Neural cell (in vitro differentiated cells): ENCODE measurements at regions not wholly inside any gene's neighbourhood (a gene's known extent, or its start where the extent isn't known, plus 50 kb on each side); places are given as distances from the start of the nearest gene placed in this dataset.

Source experiments
- H2AFZ ChIP-seq: fragments of 200-600, 300-800 bp; sonication (generic), shearing (Covaris generic); 2 replicates; pipeline ENCODE4 v1.6.0; 2014; ENCODE audit warnings: low read depth, mild to moderate bottlenecking, antibody characterized with exemption, low read length, moderate library complexity
- H3F3A ChIP-seq: fragments of 200-600 bp; shearing (Covaris generic); 2 replicates; pipeline ENCODE4 v1.6.1; 2016; ENCODE audit warnings: mild to moderate bottlenecking, moderate library complexity, mixed read lengths, antibody characterized with exemption, low read length; ENCODE audit not compliant: insufficient read depth, poor library complexity, severe bottlenecking
- H3K27ac ChIP-seq: fragments of 200-600, 300-800 bp; sonication (generic), shearing (Covaris generic); 2 replicates; pipeline ENCODE4 v1.5.1; 2014; ENCODE audit warnings: mild to moderate bottlenecking, low read length, moderate library complexity
- H3K27me3 ChIP-seq: fragments of 300-800, 200-600 bp; sonication (generic), shearing (Covaris generic); 2 replicates; pipeline ENCODE4 v1.6.0; 2014; ENCODE audit warnings: mild to moderate bottlenecking, low read depth, low read length, moderate library complexity; ENCODE audit not compliant: insufficient read depth
- H3K36me3 ChIP-seq: fragments of 300-800, 200-600 bp; sonication (generic), shearing (Covaris generic); 2 replicates; pipeline ENCODE4 v1.5.1; 2014; ENCODE audit warnings: mild to moderate bottlenecking, antibody characterized with exemption, low read length, moderate library complexity; ENCODE audit not compliant: insufficient read depth
- H3K4me2 ChIP-seq: fragments of 300-800, 200-600 bp; sonication (generic), shearing (Covaris generic); 2 replicates; pipeline ENCODE4 v1.6.0; 2014; ENCODE audit warnings: mild to moderate bottlenecking, low read length
- H3K4me3 ChIP-seq: fragments of 300-800, 200-600 bp; sonication (generic), shearing (Covaris generic); 2 replicates; pipeline ENCODE4 v1.5.1; 2014; ENCODE audit warnings: mild to moderate bottlenecking, low read length, moderate library complexity
- H3K79me2 ChIP-seq: fragments of 200-600 bp; shearing (Covaris generic); replicated peaks from 2 replicates; pipeline ENCODE4 v1.6.0; 2014; ENCODE audit warnings: mild to moderate bottlenecking, low read length, moderate library complexity; ENCODE audit not compliant: insufficient read depth
- H3K9ac ChIP-seq: fragments of 300-800, 200-600 bp; sonication (generic), shearing (Covaris generic); 2 replicates; pipeline ENCODE4 v1.6.1; 2016; ENCODE audit warnings: mild to moderate bottlenecking, low read length, mixed read lengths
- H3K9me2 ChIP-seq: fragments of 200-600 bp; shearing (Covaris generic); 2 replicates; pipeline ENCODE4 v1.6.1; 2016; ENCODE audit warnings: mild to moderate bottlenecking, low read length, mixed read lengths; ENCODE audit not compliant: insufficient read depth
- H3K9me3 ChIP-seq: fragments of 200-600, 300-800 bp; sonication (generic), shearing (Covaris generic); 2 replicates; pipeline ENCODE4 v1.6.1; 2016; ENCODE audit warnings: mild to moderate bottlenecking, mixed run types, low read length, moderate library complexity, mixed read lengths
- H4K20me1 ChIP-seq: fragments of 200-600 bp; shearing (Covaris generic); 2 replicates; pipeline ENCODE4 v1.6.1; 2016; ENCODE audit warnings: mild to moderate bottlenecking, mixed run types; ENCODE audit not compliant: insufficient read depth
- CTCF ChIP-seq: fragments of 450-650 bp; IDR thresholded peaks from 2 replicates; pipeline ENCODE4 v1.5.1; 2014; ENCODE audit warnings: antibody characterized with exemption, mild to moderate bottlenecking, moderate library complexity; ENCODE audit not compliant: poor library complexity, severe bottlenecking
- EP300 ChIP-seq: fragments of 450-650 bp; conservative IDR thresholded peaks from 2 replicates; pipeline ENCODE4 v1.6.1; 2014; ENCODE audit warnings: antibody characterized with exemption, mild to moderate bottlenecking, moderate library complexity; ENCODE audit not compliant: poor library complexity, severe bottlenecking
- EZH2 ChIP-seq: fragments of 200-600, 300-800 bp; shearing (Covaris generic), sonication (generic); IDR thresholded peaks from 2 replicates; pipeline ENCODE4 v1.6.1; 2014; ENCODE audit warnings: antibody characterized with exemption, low read length, borderline replicate concordance, mild to moderate bottlenecking; ENCODE audit not compliant: insufficient read depth, poor library complexity, severe bottlenecking
- MXI1 ChIP-seq: fragments of 450-650 bp; conservative IDR thresholded peaks from 2 replicates; pipeline ENCODE4 v1.6.1; 2014; ENCODE audit warnings: antibody characterized with exemption, mild to moderate bottlenecking; ENCODE audit not compliant: poor library complexity, severe bottlenecking
- POLR2AphosphoS5 ChIP-seq: IDR thresholded peaks from 2 replicates; pipeline ENCODE4 v1.6.1; 2012
- RAD21 ChIP-seq: fragments of 450-650 bp; conservative IDR thresholded peaks from 2 replicates; pipeline ENCODE4 v1.6.1; 2014; ENCODE audit warnings: antibody characterized with exemption, mild to moderate bottlenecking, moderate library complexity
- SMC3 ChIP-seq: fragments of 450-650 bp; conservative IDR thresholded peaks from 2 replicates; pipeline ENCODE4 v1.6.1; 2014; ENCODE audit warnings: antibody characterized with exemption, mild to moderate bottlenecking, moderate library complexity; ENCODE audit not compliant: poor library complexity
- TAF1 ChIP-seq: IDR thresholded peaks from 2 replicates; pipeline ENCODE4 v1.6.1; 2012; ENCODE audit warnings: low read depth
- TF ChIP-seq, protein P1 (sequence below): IDR thresholded peaks from 2 replicates; pipeline ENCODE4 v1.6.1; 2012; ENCODE audit warnings: borderline replicate concordance

- Histone ChIP-seq H4K20me1 (no peaks in the 10 kb centered on the region), H3K36me3 (no peaks in the 10 kb centered on the region), H3K9me3 (no peaks in the 10 kb centered on the region), H3K79me2 (no peaks in the 10 kb centered on the region), H2AFZ (no peak overlapping the region), H3K4me2 (no peak overlapping the region), H3K4me3 (no peak overlapping the region), H3K27me3 (no peaks in the 10 kb centered on the region), H3K9me2 (no peaks in the 10 kb centered on the region), H3K9ac (no peak overlapping the region), H3F3A (no peaks in the 10 kb centered on the region), H3K27ac (no peak overlapping the region)
- TF ChIP-seq MXI1, result no peak
- no peak for TF ChIP-seq EZH2
- no peak for TF ChIP-seq POLR2AphosphoS5
- no peak for TF ChIP-seq CTCF
Observed at GRCh38 chr18:73232933-73233332, 365.1 kb upstream of the NETO1 start.

GRCh38 chr18:73220663-73221062 is 352.9 kb upstream of the NETO1 start:
- Histone ChIP-seq H3K79me2 (no peaks in the 10 kb centered on the region), H3K27ac (no peak overlapping the region), H3K27me3 (no peaks in the 10 kb centered on the region), H3K9me3 (peaks cover 12% of the 10 kb centered on the region), H3K36me3 (no peaks in the 10 kb centered on the region), H2AFZ (no peak overlapping the region), H3K9me2 (no peaks in the 10 kb centered on the region), H3K9ac (no peak overlapping the region), H3K4me3 (no peak overlapping the region), H3K4me2 (no peak overlapping the region), H3F3A (no peaks in the 10 kb centered on the region), H4K20me1 (no peaks in the 10 kb centered on the region)
- no peak for TF ChIP-seq MXI1
- no peak for TF ChIP-seq EZH2
- TF ChIP-seq, protein P1, sequence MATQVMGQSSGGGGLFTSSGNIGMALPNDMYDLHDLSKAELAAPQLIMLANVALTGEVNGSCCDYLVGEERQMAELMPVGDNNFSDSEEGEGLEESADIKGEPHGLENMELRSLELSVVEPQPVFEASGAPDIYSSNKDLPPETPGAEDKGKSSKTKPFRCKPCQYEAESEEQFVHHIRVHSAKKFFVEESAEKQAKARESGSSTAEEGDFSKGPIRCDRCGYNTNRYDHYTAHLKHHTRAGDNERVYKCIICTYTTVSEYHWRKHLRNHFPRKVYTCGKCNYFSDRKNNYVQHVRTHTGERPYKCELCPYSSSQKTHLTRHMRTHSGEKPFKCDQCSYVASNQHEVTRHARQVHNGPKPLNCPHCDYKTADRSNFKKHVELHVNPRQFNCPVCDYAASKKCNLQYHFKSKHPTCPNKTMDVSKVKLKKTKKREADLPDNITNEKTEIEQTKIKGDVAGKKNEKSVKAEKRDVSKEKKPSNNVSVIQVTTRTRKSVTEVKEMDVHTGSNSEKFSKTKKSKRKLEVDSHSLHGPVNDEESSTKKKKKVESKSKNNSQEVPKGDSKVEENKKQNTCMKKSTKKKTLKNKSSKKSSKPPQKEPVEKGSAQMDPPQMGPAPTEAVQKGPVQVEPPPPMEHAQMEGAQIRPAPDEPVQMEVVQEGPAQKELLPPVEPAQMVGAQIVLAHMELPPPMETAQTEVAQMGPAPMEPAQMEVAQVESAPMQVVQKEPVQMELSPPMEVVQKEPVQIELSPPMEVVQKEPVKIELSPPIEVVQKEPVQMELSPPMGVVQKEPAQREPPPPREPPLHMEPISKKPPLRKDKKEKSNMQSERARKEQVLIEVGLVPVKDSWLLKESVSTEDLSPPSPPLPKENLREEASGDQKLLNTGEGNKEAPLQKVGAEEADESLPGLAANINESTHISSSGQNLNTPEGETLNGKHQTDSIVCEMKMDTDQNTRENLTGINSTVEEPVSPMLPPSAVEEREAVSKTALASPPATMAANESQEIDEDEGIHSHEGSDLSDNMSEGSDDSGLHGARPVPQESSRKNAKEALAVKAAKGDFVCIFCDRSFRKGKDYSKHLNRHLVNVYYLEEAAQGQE, result no peak
- no peak for TF ChIP-seq EP300
- TF ChIP-seq POLR2AphosphoS5, result no peak
- no peak for TF ChIP-seq RAD21

DNA sequence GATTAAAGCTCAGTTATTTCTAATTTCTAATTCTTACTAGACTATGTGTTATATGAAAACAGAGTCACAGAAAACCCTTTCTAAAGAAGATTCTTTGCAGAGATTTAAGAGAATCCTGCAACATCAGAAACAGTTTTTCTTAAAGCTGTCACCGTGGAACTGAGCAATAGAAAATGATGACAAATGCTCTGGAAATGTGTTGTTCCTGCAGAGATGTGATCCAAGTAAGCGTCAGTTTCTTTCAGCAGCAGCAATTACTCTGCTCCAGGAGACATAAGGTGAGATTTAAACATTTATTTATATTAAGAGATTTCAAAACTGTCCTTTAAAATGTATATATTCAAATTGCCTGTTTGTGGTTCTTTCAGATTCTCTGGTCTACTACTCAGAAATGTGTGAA is 350.5 kb upstream of the NETO1 start:
- Histone ChIP-seq H3K4me2 (no peak overlapping the region), H3K36me3 (no peaks in the 10 kb centered on the region)

More for the DNA sequence above, 350.5 kb upstream of the NETO1 start:
- Histone ChIP-seq H3K9me3 (peaks cover 12% of the 10 kb centered on the region), H4K20me1 (no peaks in the 10 kb centered on the region), H3K9me2 (no peaks in the 10 kb centered on the region), H3K27me3 (no peaks in the 10 kb centered on the region), H3F3A (no peaks in the 10 kb centered on the region), H3K79me2 (no peaks in the 10 kb centered on the region), H3K27ac (peak overlapping the region; percentile 6), H3K4me3 (no peak overlapping the region), H2AFZ (no peak overlapping the region), H3K9ac (no peak overlapping the region)
- no peak for TF ChIP-seq MXI1
- TF ChIP-seq SMC3, result no peak
- TF ChIP-seq CTCF, result no peak
- no peak for TF ChIP-seq RAD21
- TF ChIP-seq EZH2, result no peak
- no peak for TF ChIP-seq TAF1
- TF ChIP-seq EP300, result peak; percentile 73
- peak; percentile 63 for TF ChIP-seq POLR2AphosphoS5
- TF ChIP-seq, protein P1, result peak; percentile 50
